ENCODE measurements at regions not wholly inside any gene's neighbourhood (a gene's known extent, or its start where the extent isn't known, plus 50 kb on each side); places are given as distances from the start of the nearest gene placed in this dataset.

GRCh38 chr2:44843086-44843485 lies 98.4 kb upstream of the SIX3 start:
- TF ChIP-seq SIN3A (IDR thresholded peaks at IDR 0.05; ENCODE audit: low read depth): no peak
- TF ChIP-seq, protein P1, sequence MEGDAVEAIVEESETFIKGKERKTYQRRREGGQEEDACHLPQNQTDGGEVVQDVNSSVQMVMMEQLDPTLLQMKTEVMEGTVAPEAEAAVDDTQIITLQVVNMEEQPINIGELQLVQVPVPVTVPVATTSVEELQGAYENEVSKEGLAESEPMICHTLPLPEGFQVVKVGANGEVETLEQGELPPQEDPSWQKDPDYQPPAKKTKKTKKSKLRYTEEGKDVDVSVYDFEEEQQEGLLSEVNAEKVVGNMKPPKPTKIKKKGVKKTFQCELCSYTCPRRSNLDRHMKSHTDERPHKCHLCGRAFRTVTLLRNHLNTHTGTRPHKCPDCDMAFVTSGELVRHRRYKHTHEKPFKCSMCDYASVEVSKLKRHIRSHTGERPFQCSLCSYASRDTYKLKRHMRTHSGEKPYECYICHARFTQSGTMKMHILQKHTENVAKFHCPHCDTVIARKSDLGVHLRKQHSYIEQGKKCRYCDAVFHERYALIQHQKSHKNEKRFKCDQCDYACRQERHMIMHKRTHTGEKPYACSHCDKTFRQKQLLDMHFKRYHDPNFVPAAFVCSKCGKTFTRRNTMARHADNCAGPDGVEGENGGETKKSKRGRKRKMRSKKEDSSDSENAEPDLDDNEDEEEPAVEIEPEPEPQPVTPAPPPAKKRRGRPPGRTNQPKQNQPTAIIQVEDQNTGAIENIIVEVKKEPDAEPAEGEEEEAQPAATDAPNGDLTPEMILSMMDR (IDR thresholded peaks at IDR 0.05 in 2 of 3, conservative IDR thresholded peaks at IDR 0.05 in 1 of 3; ENCODE audit: borderline replicate concordance in 1 of 3, insufficient read depth in 1 of 3, low read depth in 2 of 3, low read length in 2 of 3): no peak
- no peak for TF ChIP-seq CEBPB (IDR thresholded peaks at IDR 0.05; ENCODE audit: low read depth)
- TF ChIP-seq ZBTB33 (IDR thresholded peaks at IDR 0.05; ENCODE audit: extremely low read depth, insufficient replicate concordance, low read length): no peak
- TF ChIP-seq ZFX (IDR thresholded peaks at IDR 0.05): no peak
- no peak for TF ChIP-seq EZH2 (IDR thresholded peaks at IDR 0.05)
- Histone ChIP-seq H3K4me2 (ENCODE audit: low read length) (no peak overlapping the region), H4K20me1 (ENCODE audit: insufficient read depth) (no peaks in the 10 kb centered on the region), H3K27me3 (ENCODE audit: insufficient read depth, low read length) (peaks cover 10% of the 10 kb centered on the region; the same call in 1 of the 2 replicates), H3K9ac (ENCODE audit: low read length) (no peak overlapping the region), H3K9me3 (ENCODE audit: control insufficient read depth in 1 of 2, insufficient read depth in 1 of 2, low read depth in 1 of 2, low read length in 2 of 2) (no peaks in the 10 kb centered on the region), H3K9me2 (ENCODE audit: insufficient read depth) (no peaks in the 10 kb centered on the region), H3K4me3 (replicated peaks in 1 of 2; ENCODE audit: low read depth in 1 of 2, low read length in 2 of 2) (no peak overlapping the region), H2AFZ (ENCODE audit: low read depth, low read length, poor library complexity, severe bottlenecking) (no peak overlapping the region), H3K4me1 (ENCODE audit: control insufficient read depth in 1 of 2, insufficient read depth in 2 of 2, low read length in 2 of 2) (no peaks in the 10 kb centered on the region), H3K79me2 (ENCODE audit: insufficient read depth, low read length) (no peaks in the 10 kb centered on the region), H3K27ac (ENCODE audit: low read depth, low read length) (no peak overlapping the region), H3K36me3 (ENCODE audit: control insufficient read depth in 1 of 2, insufficient read depth in 2 of 2, low read length in 2 of 2) (no peaks in the 10 kb centered on the region)
- no peak for ATAC-seq
- DNase-seq (ENCODE audit: low read depth, low spot score): no peak
- intact Hi-C loops (cut with micrococcal nuclease): no loop called here
- ChIA-PET CTCF (no interaction called here), POLR2A (no interaction called here), RAD21 (ENCODE audit: low non-redundant PET in 1 of 2, low total read pairs in 2 of 2, uncharacterized antibody in 2 of 2, unreplicated experiment in 2 of 2) (no interaction called here)
- no TSS peak for BruUV-seq (replicated peaks)
